WTC11 (cell line): ENCODE measurements at regions not wholly inside any gene's neighbourhood (a gene's known extent, or its start where the extent isn't known, plus 50 kb on each side); places are given as distances from the start of the nearest gene placed in this dataset.
A peak's percentile ranks its signal among the peaks of the same experiment; 100 is the strongest.

Experiments
- ATAC-seq: fragments of 200-7000 bp; cut with Tn5 transposase; 2 replicates; pipeline ENCODE4 v1.10.0; 2021; ENCODE audit warnings: mild to moderate bottlenecking, moderate library complexity
- CTCF ChIA-PET: fragments of 300-600 bp; sonication (Branson Sonifier 250); formaldehyde crosslinking; loops from one replicate; lab custom pipeline; 2021; ENCODE audit warnings: antibody characterized with exemption; lab: Charles Lee
- POLR2A ChIA-PET: fragments of 350-600 bp; sonication (Branson Sonifier 250); formaldehyde crosslinking; loops from one replicate; lab custom pipeline; 2021; ENCODE audit warnings: antibody characterized with exemption; lab: Charles Lee
- DNase-seq: peaks from one replicate; pipeline ENCODE4 v3.0.0; 2021; ENCODE audit warnings: low spot score
- H3K27ac Mint-ChIP-seq: 2 replicates; pipeline ENCODE4 v1.8.0; 2021; ENCODE audit warnings: mixed read lengths
- H3K27me3 Mint-ChIP-seq: 2 replicates; pipeline ENCODE4 v1.8.0; 2021; ENCODE audit warnings: low read depth, mild to moderate bottlenecking, moderate library complexity, mixed read lengths
- H3K36me3 Mint-ChIP-seq: 2 replicates; pipeline ENCODE4 v1.8.0; 2021; ENCODE audit warnings: mixed read lengths
- H3K4me1 Mint-ChIP-seq: 2 replicates; pipeline ENCODE4 v1.8.0; 2022; ENCODE audit warnings: mixed read lengths
- H3K4me3 Mint-ChIP-seq: 2 replicates; pipeline ENCODE4 v1.8.0; 2021; ENCODE audit warnings: mild to moderate bottlenecking, moderate library complexity, mixed read lengths
- H3K9me3 Mint-ChIP-seq: 2 replicates; pipeline ENCODE4 v1.8.0; 2021; ENCODE audit warnings: mixed read lengths
- ATF1 ChIP-seq: sonication (generic); formaldehyde crosslinking; IDR thresholded peaks from 2 replicates; pipeline ENCODE4 v1.8.1; 2023; ENCODE audit warnings: mild to moderate bottlenecking, moderate library complexity, missing genetic modification reagents
- ELF4 ChIP-seq: sonication (generic); formaldehyde crosslinking; IDR thresholded peaks from 2 replicates; pipeline ENCODE4 v1.8.1; 2022; ENCODE audit warnings: low read depth, mild to moderate bottlenecking, moderate library complexity, missing genetic modification reagents
- FOXJ3 ChIP-seq: sonication (generic); formaldehyde crosslinking; IDR thresholded peaks from 2 replicates; pipeline ENCODE4 v1.9.0; 2021; ENCODE audit warnings: missing genetic modification reagents, mild to moderate bottlenecking, borderline replicate concordance
- HMGA2 ChIP-seq: fragments of 250-450 bp; sonication (Bioruptor Pico); IDR thresholded peaks from 2 replicates; pipeline ENCODE4 v1.4.0; 2021; ENCODE audit warnings: mild to moderate bottlenecking, moderate library complexity
- NFE2L1 ChIP-seq: sonication (generic); formaldehyde crosslinking; IDR thresholded peaks from 2 replicates; pipeline ENCODE4 v1.8.1; 2023; ENCODE audit warnings: missing genetic modification reagents
- NR2C2 ChIP-seq: sonication (generic); formaldehyde crosslinking; IDR thresholded peaks from 2 replicates; pipeline ENCODE4 v1.8.0; 2022; ENCODE audit warnings: mild to moderate bottlenecking, missing genetic modification reagents
- OVOL2 ChIP-seq: fragments of 250-450 bp; sonication (Bioruptor Pico); IDR thresholded peaks from 2 replicates; pipeline ENCODE4 v1.9.0; 2021; ENCODE audit warnings: mild to moderate bottlenecking, borderline replicate concordance
- TCF7 ChIP-seq: sonication (generic); formaldehyde crosslinking; IDR thresholded peaks from 2 replicates; pipeline ENCODE4 v1.8.0; 2022; ENCODE audit warnings: mild to moderate bottlenecking, low read depth, missing genetic modification reagents, moderate library complexity
- TEAD4 ChIP-seq: sonication (generic); formaldehyde crosslinking; IDR thresholded peaks from 2 replicates; pipeline ENCODE4 v1.8.0; 2022; ENCODE audit warnings: mild to moderate bottlenecking, missing genetic modification reagents
- ZNF317 ChIP-seq: sonication (generic); formaldehyde crosslinking; IDR thresholded peaks from 2 replicates; pipeline ENCODE4 v1.8.1; 2023; ENCODE audit warnings: low read depth, mild to moderate bottlenecking, moderate library complexity, missing genetic modification reagents, borderline replicate concordance
- TF ChIP-seq, protein P1 (sequence below): fragments of 250-450 bp; sonication (Bioruptor Pico); IDR thresholded peaks from 2 replicates; pipeline ENCODE4 v1.8.0; 2021; ENCODE audit warnings: mild to moderate bottlenecking
- TF ChIP-seq, protein P2 (sequence below): fragments of 250-450 bp; sonication (Bioruptor Pico); IDR thresholded peaks from 2 replicates; pipeline ENCODE4 v2.1.2; 2022; ENCODE audit warnings: mild to moderate bottlenecking, moderate library complexity
- TF ChIP-seq, protein P3 (sequence below): sonication (generic); formaldehyde crosslinking; IDR thresholded peaks from 2 replicates; pipeline ENCODE4 v1.8.1; 2023; ENCODE audit warnings: mild to moderate bottlenecking, missing genetic modification reagents, moderate library complexity
- TF ChIP-seq, protein P4 (sequence below): sonication (generic); formaldehyde crosslinking; IDR thresholded peaks from 2 replicates; pipeline ENCODE4 v1.8.1; 2022; ENCODE audit warnings: low read depth, mild to moderate bottlenecking, moderate library complexity, missing genetic modification reagents, borderline replicate concordance
- TF ChIP-seq, protein P5 (sequence below): sonication (generic); formaldehyde crosslinking; IDR thresholded peaks from 2 replicates; pipeline ENCODE4 v1.8.1; 2023; ENCODE audit warnings: mild to moderate bottlenecking, moderate library complexity, missing genetic modification reagents
- TF ChIP-seq, protein P6 (sequence below): sonication (generic); formaldehyde crosslinking; conservative IDR thresholded peaks from 2 replicates; pipeline ENCODE4 v1.8.1; 2022; ENCODE audit warnings: mild to moderate bottlenecking, missing genetic modification reagents
- TF ChIP-seq, protein P7 (sequence below): sonication (generic); formaldehyde crosslinking; IDR thresholded peaks from 2 replicates; pipeline ENCODE4 v1.8.0; 2022; ENCODE audit warnings: missing genetic modification reagents
- TF ChIP-seq, protein P8 (sequence below): sonication (generic); formaldehyde crosslinking; IDR thresholded peaks from 2 replicates; pipeline ENCODE4 v1.8.1; 2023; ENCODE audit warnings: mild to moderate bottlenecking, missing genetic modification reagents

DNA sequence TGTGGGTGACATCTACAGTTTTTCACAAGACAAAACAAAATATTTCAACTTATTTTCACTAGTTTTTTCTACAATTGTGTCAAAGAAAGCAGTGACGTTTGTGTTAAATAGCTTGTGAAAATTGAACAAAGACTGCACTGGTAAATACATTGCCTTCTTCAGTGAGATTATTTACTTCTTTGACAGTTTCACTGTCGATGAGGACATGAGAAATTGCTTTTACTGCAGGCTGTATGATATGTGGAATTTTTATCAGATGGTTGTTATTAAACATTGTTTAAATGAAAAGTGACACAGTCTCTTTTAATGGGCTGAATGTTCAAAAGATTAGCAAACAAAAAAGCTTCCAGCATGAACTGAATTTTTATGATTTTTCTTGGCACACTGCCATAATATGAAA lies 773.9 kb upstream of the CADM2 start (continued):
- TF ChIP-seq, protein P1, sequence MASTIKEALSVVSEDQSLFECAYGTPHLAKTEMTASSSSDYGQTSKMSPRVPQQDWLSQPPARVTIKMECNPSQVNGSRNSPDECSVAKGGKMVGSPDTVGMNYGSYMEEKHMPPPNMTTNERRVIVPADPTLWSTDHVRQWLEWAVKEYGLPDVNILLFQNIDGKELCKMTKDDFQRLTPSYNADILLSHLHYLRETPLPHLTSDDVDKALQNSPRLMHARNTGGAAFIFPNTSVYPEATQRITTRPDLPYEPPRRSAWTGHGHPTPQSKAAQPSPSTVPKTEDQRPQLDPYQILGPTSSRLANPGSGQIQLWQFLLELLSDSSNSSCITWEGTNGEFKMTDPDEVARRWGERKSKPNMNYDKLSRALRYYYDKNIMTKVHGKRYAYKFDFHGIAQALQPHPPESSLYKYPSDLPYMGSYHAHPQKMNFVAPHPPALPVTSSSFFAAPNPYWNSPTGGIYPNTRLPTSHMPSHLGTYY (CRISPR knock-in tag): no peak
- TF ChIP-seq OVOL2 (CRISPR knock-in tag) (no peak), NR2C2 (no peak), ZNF317 (CRISPR knock-in tag) (no peak), TCF7 (CRISPR knock-in tag) (no peak), NFE2L1 (CRISPR knock-in tag) (no peak)
- TF ChIP-seq, protein P2, sequence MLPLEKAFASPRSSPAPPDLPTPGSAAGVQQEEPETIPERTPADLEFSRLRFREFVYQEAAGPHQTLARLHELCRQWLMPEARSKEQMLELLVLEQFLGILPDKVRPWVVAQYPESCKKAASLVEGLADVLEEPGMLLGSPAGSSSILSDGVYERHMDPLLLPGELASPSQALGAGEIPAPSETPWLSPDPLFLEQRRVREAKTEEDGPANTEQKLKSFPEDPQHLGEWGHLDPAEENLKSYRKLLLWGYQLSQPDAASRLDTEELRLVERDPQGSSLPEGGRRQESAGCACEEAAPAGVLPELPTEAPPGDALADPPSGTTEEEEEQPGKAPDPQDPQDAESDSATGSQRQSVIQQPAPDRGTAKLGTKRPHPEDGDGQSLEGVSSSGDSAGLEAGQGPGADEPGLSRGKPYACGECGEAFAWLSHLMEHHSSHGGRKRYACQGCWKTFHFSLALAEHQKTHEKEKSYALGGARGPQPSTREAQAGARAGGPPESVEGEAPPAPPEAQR (CRISPR knock-in tag): no peak
- TF ChIP-seq, protein P3, sequence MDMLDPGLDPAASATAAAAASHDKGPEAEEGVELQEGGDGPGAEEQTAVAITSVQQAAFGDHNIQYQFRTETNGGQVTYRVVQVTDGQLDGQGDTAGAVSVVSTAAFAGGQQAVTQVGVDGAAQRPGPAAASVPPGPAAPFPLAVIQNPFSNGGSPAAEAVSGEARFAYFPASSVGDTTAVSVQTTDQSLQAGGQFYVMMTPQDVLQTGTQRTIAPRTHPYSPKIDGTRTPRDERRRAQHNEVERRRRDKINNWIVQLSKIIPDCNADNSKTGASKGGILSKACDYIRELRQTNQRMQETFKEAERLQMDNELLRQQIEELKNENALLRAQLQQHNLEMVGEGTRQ: no peak

DNA sequence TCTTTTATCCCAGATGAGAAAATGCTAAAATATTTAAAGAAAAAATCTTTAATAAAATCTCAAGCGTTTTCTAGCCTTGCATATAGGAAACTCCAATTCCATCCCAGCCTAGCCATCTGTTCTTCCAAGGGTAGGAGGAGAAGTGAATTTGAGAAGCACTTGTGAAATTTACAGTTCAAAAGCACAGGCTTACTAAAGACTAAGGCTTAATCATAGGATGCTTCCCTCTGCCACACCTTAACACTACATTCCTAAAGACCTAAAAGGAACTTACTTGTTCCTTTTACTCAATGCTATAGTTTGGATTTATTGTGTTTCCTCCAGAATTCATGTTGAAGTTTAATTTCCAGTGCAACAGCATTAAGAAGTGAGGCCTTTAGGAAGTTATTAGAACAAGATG lies 764.8 kb upstream of the CADM2 start:
- ChIA-PET CTCF (no interaction called here), POLR2A (no interaction called here)
- Mint-ChIP-seq H3K9me3 (peaks cover 48% of the 10 kb centered on the region), H3K36me3 (peaks cover 32% of the 10 kb centered on the region), H3K27me3 (peaks cover 4% of the 10 kb centered on the region), H3K27ac (no peak overlapping the region), H3K4me3 (no peak overlapping the region), H3K4me1 (peaks cover 12% of the 10 kb centered on the region)
- DNase-seq (no peak), ATAC-seq (peak; percentile 60; the same call in 1 of the 2 replicates)
- TF ChIP-seq TEAD4 (CRISPR knock-in tag) (no peak), FOXJ3 (CRISPR knock-in tag) (no peak)

DNA sequence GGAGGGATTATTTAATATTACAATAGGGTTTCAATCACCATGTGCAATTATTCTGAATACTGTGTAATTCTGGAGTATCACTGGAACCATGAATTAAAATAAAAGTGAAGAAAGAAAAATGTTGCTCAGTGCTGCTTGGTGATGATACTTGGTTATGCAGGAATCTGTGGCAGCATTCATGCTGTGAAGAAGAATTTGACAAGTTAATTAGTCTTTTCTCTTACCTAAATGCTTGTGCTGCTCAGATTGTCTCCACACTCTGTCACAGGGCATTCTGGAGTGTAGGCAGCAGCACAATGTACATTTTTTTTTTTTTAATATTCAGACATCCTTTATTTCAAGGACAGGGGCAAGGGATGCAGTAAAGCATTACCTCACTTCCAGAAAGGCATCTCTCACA lies 749.3 kb upstream of the CADM2 start:
- Mint-ChIP-seq H3K27ac (no peak overlapping the region), H3K9me3 (peaks cover 42% of the 10 kb centered on the region), H3K4me3 (no peak overlapping the region), H3K27me3 (no peaks in the 10 kb centered on the region), H3K36me3 (peaks cover 18% of the 10 kb centered on the region), H3K4me1 (peaks cover 12% of the 10 kb centered on the region)
- DNase-seq (no peak), ATAC-seq (peak; percentile 74)
- CTCF ChIA-PET: no interaction called here
- POLR2A ChIA-PET: no interaction called here
- TF ChIP-seq, protein P4, sequence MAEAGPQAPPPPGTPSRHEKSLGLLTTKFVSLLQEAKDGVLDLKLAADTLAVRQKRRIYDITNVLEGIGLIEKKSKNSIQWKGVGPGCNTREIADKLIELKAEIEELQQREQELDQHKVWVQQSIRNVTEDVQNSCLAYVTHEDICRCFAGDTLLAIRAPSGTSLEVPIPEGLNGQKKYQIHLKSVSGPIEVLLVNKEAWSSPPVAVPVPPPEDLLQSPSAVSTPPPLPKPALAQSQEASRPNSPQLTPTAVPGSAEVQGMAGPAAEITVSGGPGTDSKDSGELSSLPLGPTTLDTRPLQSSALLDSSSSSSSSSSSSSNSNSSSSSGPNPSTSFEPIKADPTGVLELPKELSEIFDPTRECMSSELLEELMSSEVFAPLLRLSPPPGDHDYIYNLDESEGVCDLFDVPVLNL: no peak
- TF ChIP-seq, protein P1 (CRISPR knock-in tag): no peak
- TF ChIP-seq, protein P5, sequence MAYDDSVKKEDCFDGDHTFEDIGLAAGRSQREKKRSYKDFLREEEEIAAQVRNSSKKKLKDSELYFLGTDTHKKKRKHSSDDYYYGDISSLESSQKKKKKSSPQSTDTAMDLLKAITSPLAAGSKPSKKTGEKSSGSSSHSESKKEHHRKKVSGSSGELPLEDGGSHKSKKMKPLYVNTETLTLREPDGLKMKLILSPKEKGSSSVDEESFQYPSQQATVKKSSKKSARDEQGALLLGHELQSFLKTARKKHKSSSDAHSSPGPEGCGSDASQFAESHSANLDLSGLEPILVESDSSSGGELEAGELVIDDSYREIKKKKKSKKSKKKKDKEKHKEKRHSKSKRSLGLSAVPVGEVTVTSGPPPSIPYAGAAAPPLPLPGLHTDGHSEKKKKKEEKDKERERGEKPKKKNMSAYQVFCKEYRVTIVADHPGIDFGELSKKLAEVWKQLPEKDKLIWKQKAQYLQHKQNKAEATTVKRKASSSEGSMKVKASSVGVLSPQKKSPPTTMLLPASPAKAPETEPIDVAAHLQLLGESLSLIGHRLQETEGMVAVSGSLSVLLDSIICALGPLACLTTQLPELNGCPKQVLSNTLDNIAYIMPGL: no peak
- no peak for TF ChIP-seq FOXJ3 (CRISPR knock-in tag)
- TF ChIP-seq, protein P6, sequence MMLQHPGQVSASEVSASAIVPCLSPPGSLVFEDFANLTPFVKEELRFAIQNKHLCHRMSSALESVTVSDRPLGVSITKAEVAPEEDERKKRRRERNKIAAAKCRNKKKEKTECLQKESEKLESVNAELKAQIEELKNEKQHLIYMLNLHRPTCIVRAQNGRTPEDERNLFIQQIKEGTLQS (CRISPR knock-in tag): no peak
- no peak for TF ChIP-seq ATF1 (CRISPR knock-in tag)
- TF ChIP-seq ZNF317 (CRISPR knock-in tag): no peak
- TF ChIP-seq ELF4: no peak
- TF ChIP-seq TEAD4 (CRISPR knock-in tag): no peak
- TF ChIP-seq, protein P7, sequence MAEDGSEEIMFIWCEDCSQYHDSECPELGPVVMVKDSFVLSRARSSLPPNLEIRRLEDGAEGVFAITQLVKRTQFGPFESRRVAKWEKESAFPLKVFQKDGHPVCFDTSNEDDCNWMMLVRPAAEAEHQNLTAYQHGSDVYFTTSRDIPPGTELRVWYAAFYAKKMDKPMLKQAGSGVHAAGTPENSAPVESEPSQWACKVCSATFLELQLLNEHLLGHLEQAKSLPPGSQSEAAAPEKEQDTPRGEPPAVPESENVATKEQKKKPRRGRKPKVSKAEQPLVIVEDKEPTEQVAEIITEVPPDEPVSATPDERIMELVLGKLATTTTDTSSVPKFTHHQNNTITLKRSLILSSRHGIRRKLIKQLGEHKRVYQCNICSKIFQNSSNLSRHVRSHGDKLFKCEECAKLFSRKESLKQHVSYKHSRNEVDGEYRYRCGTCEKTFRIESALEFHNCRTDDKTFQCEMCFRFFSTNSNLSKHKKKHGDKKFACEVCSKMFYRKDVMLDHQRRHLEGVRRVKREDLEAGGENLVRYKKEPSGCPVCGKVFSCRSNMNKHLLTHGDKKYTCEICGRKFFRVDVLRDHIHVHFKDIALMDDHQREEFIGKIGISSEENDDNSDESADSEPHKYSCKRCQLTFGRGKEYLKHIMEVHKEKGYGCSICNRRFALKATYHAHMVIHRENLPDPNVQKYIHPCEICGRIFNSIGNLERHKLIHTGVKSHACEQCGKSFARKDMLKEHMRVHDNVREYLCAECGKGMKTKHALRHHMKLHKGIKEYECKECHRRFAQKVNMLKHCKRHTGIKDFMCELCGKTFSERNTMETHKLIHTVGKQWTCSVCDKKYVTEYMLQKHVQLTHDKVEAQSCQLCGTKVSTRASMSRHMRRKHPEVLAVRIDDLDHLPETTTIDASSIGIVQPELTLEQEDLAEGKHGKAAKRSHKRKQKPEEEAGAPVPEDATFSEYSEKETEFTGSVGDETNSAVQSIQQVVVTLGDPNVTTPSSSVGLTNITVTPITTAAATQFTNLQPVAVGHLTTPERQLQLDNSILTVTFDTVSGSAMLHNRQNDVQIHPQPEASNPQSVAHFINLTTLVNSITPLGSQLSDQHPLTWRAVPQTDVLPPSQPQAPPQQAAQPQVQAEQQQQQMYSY (CRISPR knock-in tag): no peak
- TF ChIP-seq, protein P8, sequence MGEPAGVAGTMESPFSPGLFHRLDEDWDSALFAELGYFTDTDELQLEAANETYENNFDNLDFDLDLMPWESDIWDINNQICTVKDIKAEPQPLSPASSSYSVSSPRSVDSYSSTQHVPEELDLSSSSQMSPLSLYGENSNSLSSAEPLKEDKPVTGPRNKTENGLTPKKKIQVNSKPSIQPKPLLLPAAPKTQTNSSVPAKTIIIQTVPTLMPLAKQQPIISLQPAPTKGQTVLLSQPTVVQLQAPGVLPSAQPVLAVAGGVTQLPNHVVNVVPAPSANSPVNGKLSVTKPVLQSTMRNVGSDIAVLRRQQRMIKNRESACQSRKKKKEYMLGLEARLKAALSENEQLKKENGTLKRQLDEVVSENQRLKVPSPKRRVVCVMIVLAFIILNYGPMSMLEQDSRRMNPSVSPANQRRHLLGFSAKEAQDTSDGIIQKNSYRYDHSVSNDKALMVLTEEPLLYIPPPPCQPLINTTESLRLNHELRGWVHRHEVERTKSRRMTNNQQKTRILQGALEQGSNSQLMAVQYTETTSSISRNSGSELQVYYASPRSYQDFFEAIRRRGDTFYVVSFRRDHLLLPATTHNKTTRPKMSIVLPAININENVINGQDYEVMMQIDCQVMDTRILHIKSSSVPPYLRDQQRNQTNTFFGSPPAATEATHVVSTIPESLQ: no peak
- no peak for TF ChIP-seq TCF7 (CRISPR knock-in tag)
- TF ChIP-seq HMGA2 (CRISPR knock-in tag): no peak
